MM.1S (cell line): ENCODE measurements at regions not wholly inside any gene's neighbourhood (a gene's known extent, or its start where the extent isn't known, plus 50 kb on each side); places are given as distances from the start of the nearest gene placed in this dataset.

Source experiments
- CTCF ChIP-seq: fragments of 300-600 bp; sonication (generic); IDR thresholded peaks from 2 replicates; pipeline ENCODE4 v1.5.1; 2016; ENCODE audit warnings: antibody characterized with exemption, low read length, mixed read lengths
- EZH2 ChIP-seq: fragments of 300-600 bp; sonication (generic); optimal IDR thresholded peaks from 2 replicates; pipeline ENCODE3; 2017; ENCODE audit warnings: low read depth, mild to moderate bottlenecking, antibody characterized with exemption, low read length, mixed read lengths
- EZH2phosphoT487 ChIP-seq: fragments of 300-600 bp; sonication (generic); IDR thresholded peaks from 2 replicates; pipeline ENCODE4 v1.6.1; 2018; ENCODE audit warnings: antibody characterized with exemption, low read length

GRCh38 chr6:167405778-167406532, 81.1 kb downstream of the TTLL2 start:
- TF ChIP-seq CTCF, result no peak
- no peak for TF ChIP-seq EZH2
- TF ChIP-seq EZH2phosphoT487, result no peak
